H1 (cell line): ENCODE measurements at regions not wholly inside any gene's neighbourhood (a gene's known extent, or its start where the extent isn't known, plus 50 kb on each side); places are given as distances from the start of the nearest gene placed in this dataset.

ENCODE experiments used
- CTCF ChIA-PET: fragments of 300-600 bp; sonication (Branson Sonifier 250); formaldehyde crosslinking; loops from one replicate; lab custom pipeline; 2021; ENCODE audit not compliant: partially characterized antibody; lab: Charles Lee
- POLR2A ChIA-PET: fragments of 300-600 bp; sonication (Branson Sonifier 250); formaldehyde crosslinking; loops from one replicate; lab custom pipeline; 2021; ENCODE audit warnings: inconsistent platforms; ENCODE audit not compliant: partially characterized antibody; lab: Charles Lee
- DNase-seq, 2 experiments: peaks; one replicate each; pipeline versions ENCODE4 v3.0.0 to v3.0.0-alpha.2; 2010 to 2022; ENCODE audit warnings: low spot score in 2 of 2, low read depth in 1 of 2, mixed read lengths in 1 of 2
- FAIRE-seq: peaks from 2 replicates; lab custom pipeline; 2011; peaks lifted over from hg19 to GRCh38; lab: Jason Lieb, UNC
- H2AFZ ChIP-seq: 2 replicates; pipeline ENCODE4 v1.8.1; 2012; ENCODE audit warnings: low read length, inconsistent platforms
- H2AK5ac ChIP-seq: 2 replicates; pipeline ENCODE4 v1.6.1; 2013; ENCODE audit warnings: low read depth, low read length
- H2BK120ac ChIP-seq: replicated peaks from 2 replicates; pipeline ENCODE3; 2013; ENCODE audit warnings: low read depth, low read length, inconsistent platforms
- H2BK12ac ChIP-seq: 2 replicates; pipeline ENCODE4 v1.6.1; 2013; ENCODE audit warnings: low read depth, low read length
- H2BK15ac ChIP-seq: 2 replicates; pipeline ENCODE4 v1.6.1; 2013; ENCODE audit warnings: low read length
- H2BK20ac ChIP-seq: 2 replicates; pipeline ENCODE4 v1.6.1; 2013; ENCODE audit warnings: low read length
- H2BK5ac ChIP-seq: 2 replicates; pipeline ENCODE4 v1.6.1; 2013; ENCODE audit warnings: low read depth, low read length
- H3K14ac ChIP-seq: 2 replicates; pipeline ENCODE4 v1.6.1; 2013; ENCODE audit warnings: inconsistent platforms; ENCODE audit not compliant: insufficient read length
- H3K18ac ChIP-seq: 2 replicates; pipeline ENCODE4 v1.6.1; 2013; ENCODE audit warnings: low read length; ENCODE audit errors: extremely low read depth
- H3K23ac ChIP-seq: 2 replicates; pipeline ENCODE4 v1.6.1; 2013; ENCODE audit warnings: inconsistent platforms; ENCODE audit not compliant: insufficient read length
- H3K23me2 ChIP-seq: 2 replicates; pipeline ENCODE4 v1.6.1; 2013; ENCODE audit warnings: low read depth, low read length
- H3K27ac ChIP-seq: 2 replicates; pipeline ENCODE4 v1.6.1; 2011; ENCODE audit warnings: low read depth, low read length, inconsistent platforms
- H3K27me3 ChIP-seq, 4 experiments: replicated peaks in 1 of 4; 1 replicate in 1 of 4; 2 replicates in 3 of 4; pipeline versions ENCODE4 v1.6.1 to v1.8.1; 2011 to 2013; ENCODE audit warnings: low read length in 3 of 4, mild to moderate bottlenecking in 3 of 4, inconsistent platforms in 2 of 4, mixed read lengths in 2 of 4, moderate library complexity in 1 of 4; ENCODE audit not compliant: control insufficient read depth in 3 of 4, insufficient read depth in 3 of 4; ENCODE audit errors: extremely low read depth in 1 of 4
- H3K36me3 ChIP-seq, 4 experiments: 2 replicates each; pipeline versions ENCODE4 v1.6.1 to v1.8.1; 2011 to 2013; ENCODE audit warnings: mild to moderate bottlenecking in 4 of 4, low read length in 3 of 4, moderate library complexity in 2 of 4, control low read depth in 1 of 4, inconsistent platforms in 1 of 4; ENCODE audit not compliant: insufficient read depth in 4 of 4, control insufficient read depth in 2 of 4
- H3K4ac ChIP-seq: replicated peaks from 2 replicates; pipeline ENCODE3; 2013; ENCODE audit warnings: low read length, low read depth, mixed read lengths, inconsistent platforms; ENCODE audit not compliant: insufficient read length
- H3K4me1 ChIP-seq, 4 experiments: replicated peaks in 1 of 4; 1 replicate in 1 of 4; 2 replicates in 3 of 4; pipeline versions ENCODE4 v1.6.1 to v1.8.1; 2011 to 2013; ENCODE audit warnings: low read length in 3 of 4, inconsistent platforms in 2 of 4, mixed read lengths in 1 of 4; ENCODE audit not compliant: insufficient read depth in 4 of 4, control insufficient read depth in 3 of 4
- H3K4me2 ChIP-seq, 2 experiments: 2 replicates each; pipeline versions ENCODE4 v1.6.1 to v1.8.1; 2011 to 2013; ENCODE audit warnings: low read depth in 2 of 2, low read length in 2 of 2, control low read depth in 1 of 2, inconsistent platforms in 1 of 2, mild to moderate bottlenecking in 1 of 2; ENCODE audit not compliant: insufficient read depth in 1 of 2
- H3K4me3 ChIP-seq, 4 experiments: fragments of 200-600, 300-600 bp in 1 of 4; sonication (generic), shearing (Covaris generic), sonication (Bioruptor Twin) in 1 of 4; 2 replicates each; pipeline versions ENCODE4 v1.5.1 to v1.8.1; 2011 to 2016; ENCODE audit warnings: low read length in 4 of 4, low read depth in 3 of 4, control low read depth in 2 of 4, inconsistent platforms in 2 of 4, mild to moderate bottlenecking in 2 of 4, mixed read lengths in 1 of 4, moderate library complexity in 1 of 4; ENCODE audit not compliant: insufficient read depth in 2 of 4; ENCODE audit errors: extremely low read depth in 1 of 4
- H3K56ac ChIP-seq: replicated peaks from 2 replicates; pipeline ENCODE3; 2013; ENCODE audit warnings: low read depth, mild to moderate bottlenecking, mixed read lengths, low read length, inconsistent platforms; ENCODE audit not compliant: insufficient read length
- H3K79me1 ChIP-seq: 2 replicates; pipeline ENCODE4 v1.6.1; 2013; ENCODE audit warnings: low read depth, low read length, control low read depth
- H3K79me2 ChIP-seq, 2 experiments: 2 replicates each; pipeline versions ENCODE4 v1.6.1 to v1.8.1; 2012 to 2013; ENCODE audit warnings: low read length in 2 of 2, mild to moderate bottlenecking in 2 of 2, inconsistent platforms in 1 of 2; ENCODE audit not compliant: insufficient read depth in 2 of 2, control insufficient read depth in 1 of 2
- H3K9ac ChIP-seq, 4 experiments: replicated peaks in 1 of 4; 1 replicate in 1 of 4; 2 replicates in 3 of 4; pipeline versions ENCODE4 v1.6.1 to v1.8.1; 2011 to 2013; ENCODE audit warnings: low read depth in 3 of 4, low read length in 3 of 4, control low read depth in 2 of 4, mild to moderate bottlenecking in 2 of 4, moderate library complexity in 2 of 4, inconsistent platforms in 1 of 4; ENCODE audit errors: extremely low read depth in 1 of 4
- H3K9me3 ChIP-seq, 2 experiments: 2 replicates each; pipeline versions ENCODE4 v1.6.1 to v1.8.1; 2012 to 2013; ENCODE audit warnings: mild to moderate bottlenecking in 2 of 2, moderate library complexity in 2 of 2, control low read depth in 1 of 2, inconsistent platforms in 1 of 2, low read depth in 1 of 2, low read length in 1 of 2, mixed read lengths in 1 of 2; ENCODE audit not compliant: insufficient read depth in 2 of 2
- H4K20me1 ChIP-seq, 2 experiments: replicated peaks in 1 of 2; 2 replicates each; pipeline versions ENCODE3 to v1.8.1; 2011 to 2013; ENCODE audit warnings: inconsistent platforms in 2 of 2, low read length in 2 of 2, mild to moderate bottlenecking in 1 of 2; ENCODE audit not compliant: insufficient read depth in 2 of 2, control insufficient read depth in 1 of 2
- H4K5ac ChIP-seq: 2 replicates; pipeline ENCODE4 v1.6.1; 2013; ENCODE audit warnings: low read length, low read depth, mixed read lengths, inconsistent platforms; ENCODE audit not compliant: insufficient read length
- H4K8ac ChIP-seq: 2 replicates; pipeline ENCODE4 v1.8.0; 2013; ENCODE audit warnings: mild to moderate bottlenecking, moderate library complexity, low read length, inconsistent platforms; ENCODE audit not compliant: insufficient read depth; ENCODE audit errors: extremely low read depth
- H4K91ac ChIP-seq: replicated peaks from 2 replicates; pipeline ENCODE3; 2013; ENCODE audit warnings: low read length, mixed read lengths, inconsistent platforms; ENCODE audit not compliant: insufficient read length
- KDM1A ChIP-seq: fragments of 200-600, 300-600 bp; sonication (generic); IDR thresholded peaks from 2 replicates; pipeline ENCODE4 v1.7.1; 2016; ENCODE audit warnings: mild to moderate bottlenecking, low read length, borderline replicate concordance
- WGBS, 2 experiments: shearing (Covaris generic) in 1 of 2; methylation state at CpG; one replicate each; pipeline versions ENCODE4 v1.1.6 to v1.1.7; 2013 to 2015; ENCODE audit warnings: low lambda C conversion rate in 2 of 2, mixed read lengths in 2 of 2, inconsistent platforms in 1 of 2, low coverage in 1 of 2, missing lambda C conversion rate in 1 of 2; ENCODE audit not compliant: insufficient replicate concordance in 2 of 2, insufficient coverage in 1 of 2, insufficient read length in 1 of 2; ENCODE audit errors: extremely low coverage in 1 of 2, missing lambda C conversion rate in 1 of 2; 5-methylcytosine and 5-hydroxymethylcytosine counted together
- TF ChIP-seq, protein P1 (sequence below): IDR thresholded peaks from 2 replicates; pipeline ENCODE4 v1.6.1; 2012; ENCODE audit warnings: inconsistent platforms
- TF ChIP-seq, protein P2 (sequence below): IDR thresholded peaks from 2 replicates; pipeline ENCODE4 v1.6.1; 2012; ENCODE audit warnings: inconsistent platforms

DNA sequence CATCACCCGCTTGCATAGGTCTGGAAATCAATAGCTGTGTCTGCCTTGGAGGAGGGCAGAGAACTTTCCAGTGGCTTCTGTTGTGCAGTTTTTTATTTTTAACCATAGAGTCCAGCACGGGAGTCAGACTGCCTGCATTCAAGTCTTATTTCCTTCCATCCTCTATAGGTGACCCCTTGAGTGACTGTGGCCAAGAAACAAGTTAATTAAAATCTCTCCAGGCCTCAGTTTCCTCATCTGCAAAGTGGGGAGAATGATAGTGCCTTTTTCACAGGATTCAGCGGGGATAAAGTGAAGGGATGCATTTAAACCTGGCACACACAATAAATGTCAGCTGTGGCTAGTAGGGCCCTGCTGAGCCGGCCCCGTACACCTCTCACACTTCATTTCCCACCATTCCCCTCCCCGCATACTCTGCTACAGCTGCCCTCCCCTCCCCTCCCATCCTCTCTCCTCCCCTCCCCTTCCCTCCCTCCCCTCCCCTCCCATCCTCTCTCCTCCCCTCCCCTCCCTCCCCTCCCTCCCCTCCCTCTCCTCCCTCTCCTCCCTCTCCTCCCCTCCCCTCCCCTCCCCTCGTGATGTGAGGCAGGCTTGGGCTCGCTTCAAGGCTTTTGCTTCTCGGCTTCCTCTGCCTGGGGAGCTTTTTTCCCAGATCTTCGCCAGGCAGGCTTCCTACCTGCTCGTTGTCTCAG, 150.5 kb downstream of the TFAP2C start:
- no peak overlapping the region for H3K4me3 ChIP-seq
- peaks cover 0 to 11% (median 0%) of the 10 kb centered on the region in 4 experiments; a peak in 4 of 7 replicates for H3K4me1 ChIP-seq
- no peaks in the 10 kb centered on the region for H3K27me3 ChIP-seq
- TF ChIP-seq KDM1A = peak; percentile 74; the same call in 1 of the 2 replicates
- TF ChIP-seq, protein P1, sequence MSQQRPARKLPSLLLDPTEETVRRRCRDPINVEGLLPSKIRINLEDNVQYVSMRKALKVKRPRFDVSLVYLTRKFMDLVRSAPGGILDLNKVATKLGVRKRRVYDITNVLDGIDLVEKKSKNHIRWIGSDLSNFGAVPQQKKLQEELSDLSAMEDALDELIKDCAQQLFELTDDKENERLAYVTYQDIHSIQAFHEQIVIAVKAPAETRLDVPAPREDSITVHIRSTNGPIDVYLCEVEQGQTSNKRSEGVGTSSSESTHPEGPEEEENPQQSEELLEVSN = no peak
- TF ChIP-seq, protein P2, sequence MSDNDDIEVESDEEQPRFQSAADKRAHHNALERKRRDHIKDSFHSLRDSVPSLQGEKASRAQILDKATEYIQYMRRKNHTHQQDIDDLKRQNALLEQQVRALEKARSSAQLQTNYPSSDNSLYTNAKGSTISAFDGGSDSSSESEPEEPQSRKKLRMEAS = no peak
- TF ChIP-seq, all 59 proteins: peak for 1
- Histone ChIP-seq H4K20me1 (no peaks in the 10 kb centered on the region), H3K79me1 (no peaks in the 10 kb centered on the region), H3K9ac (no peak overlapping the region), H2BK12ac (no peak overlapping the region), H2BK15ac (no peak overlapping the region), H2BK20ac (no peak overlapping the region), H3K36me3 (no peaks in the 10 kb centered on the region), H3K18ac (no peak overlapping the region), H2AFZ (no peak overlapping the region), H3K27ac (no peak overlapping the region), H4K8ac (no peak overlapping the region), H3K23me2 (no peaks in the 10 kb centered on the region; the same call in 1 of the 2 replicates), H2BK120ac (peak overlapping the region; percentile 58), H4K91ac (no peak overlapping the region), H2AK5ac (no peak overlapping the region), H3K14ac (no peak overlapping the region), H3K56ac (no peak overlapping the region), H2BK5ac (no peak overlapping the region), H3K23ac (no peak overlapping the region), H4K5ac (no peak overlapping the region), H3K9me3 (no peaks in the 10 kb centered on the region), H3K4me2 (no peak overlapping the region), H3K79me2 (no peaks in the 10 kb centered on the region), H3K4ac (no peak overlapping the region)
- no peak for DNase-seq
- 79% methylated on average over 8 of the region's 11 CpGs; no CpG with 5 or more reads in 1 of the 2 experiments for WGBS, 2 experiments
- ChIA-PET POLR2A (interaction anchor here (0.6 kb wide), 1 partner anchor 23 kb away, joined by 3 read pairs; no protein-coding TSS in a partner anchor), CTCF (interaction anchor here (0.6 to 1.0 kb wide), 4 partner anchors 25 to 384 kb away, joined by 3 to 4 read pairs (median 3); no protein-coding TSS in a partner anchor)
- no peak for FAIRE-seq
